ENCODE measurements at regions not wholly inside any gene's neighbourhood (a gene's known extent, or its start where the extent isn't known, plus 50 kb on each side); places are given as distances from the start of the nearest gene placed in this dataset.

DNA sequence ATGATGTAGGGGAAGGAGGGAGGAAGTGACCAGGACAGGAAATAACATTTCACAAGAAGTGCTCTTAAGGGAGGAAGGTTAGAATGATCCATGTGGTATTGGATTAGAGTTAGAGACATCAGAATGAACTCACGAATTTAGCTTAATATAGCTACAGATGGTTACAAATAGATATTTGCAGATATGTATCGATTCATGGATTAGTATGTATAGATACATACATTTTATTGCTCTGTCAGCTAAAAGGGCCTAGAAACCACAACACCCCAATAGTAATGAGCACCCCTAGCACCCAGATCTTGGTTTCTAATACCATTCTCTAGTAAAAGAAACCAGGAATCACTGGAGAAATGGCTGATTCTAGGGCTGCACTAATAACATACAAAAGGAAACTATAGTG is 59.6 kb upstream of the LTBP1 start:
- ChIA-PET CTCF (no interaction called here), POLR2A (no interaction called here)
- TF ChIP-seq, protein P1, sequence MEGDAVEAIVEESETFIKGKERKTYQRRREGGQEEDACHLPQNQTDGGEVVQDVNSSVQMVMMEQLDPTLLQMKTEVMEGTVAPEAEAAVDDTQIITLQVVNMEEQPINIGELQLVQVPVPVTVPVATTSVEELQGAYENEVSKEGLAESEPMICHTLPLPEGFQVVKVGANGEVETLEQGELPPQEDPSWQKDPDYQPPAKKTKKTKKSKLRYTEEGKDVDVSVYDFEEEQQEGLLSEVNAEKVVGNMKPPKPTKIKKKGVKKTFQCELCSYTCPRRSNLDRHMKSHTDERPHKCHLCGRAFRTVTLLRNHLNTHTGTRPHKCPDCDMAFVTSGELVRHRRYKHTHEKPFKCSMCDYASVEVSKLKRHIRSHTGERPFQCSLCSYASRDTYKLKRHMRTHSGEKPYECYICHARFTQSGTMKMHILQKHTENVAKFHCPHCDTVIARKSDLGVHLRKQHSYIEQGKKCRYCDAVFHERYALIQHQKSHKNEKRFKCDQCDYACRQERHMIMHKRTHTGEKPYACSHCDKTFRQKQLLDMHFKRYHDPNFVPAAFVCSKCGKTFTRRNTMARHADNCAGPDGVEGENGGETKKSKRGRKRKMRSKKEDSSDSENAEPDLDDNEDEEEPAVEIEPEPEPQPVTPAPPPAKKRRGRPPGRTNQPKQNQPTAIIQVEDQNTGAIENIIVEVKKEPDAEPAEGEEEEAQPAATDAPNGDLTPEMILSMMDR (IDR thresholded peaks at IDR 0.05), result no peak
- Mint-ChIP-seq H3K27ac (no peak overlapping the region), H3K4me1 (ENCODE audit: low read depth) (no peaks in the 10 kb centered on the region), H3K9me3 (no peaks in the 10 kb centered on the region), H3K4me3 (no peak overlapping the region), H3K27me3 (peaks cover 4% of the 10 kb centered on the region), H3K36me3 (ENCODE audit: low read depth) (no peaks in the 10 kb centered on the region)
- no peaks in the 10 kb centered on the region for H3K4me1 ChIP-seq (ENCODE audit: insufficient read depth, low read length)
- ATAC-seq (ENCODE audit: poor library complexity), result no peak
- H3K36me3 ChIP-seq (ENCODE audit: insufficient read depth, low read length), result no peaks in the 10 kb centered on the region
- DNase-seq, result no peak
- H3K27me3 ChIP-seq (ENCODE audit: control insufficient read depth in 1 of 2, insufficient read depth in 2 of 2, low read length in 2 of 2), result no peaks in the 10 kb centered on the region
- intact Hi-C loops (cut with DNase I, micrococcal nuclease), result no loop called here
- H3K27ac ChIP-seq (ENCODE audit: low read depth in 1 of 2, low read length in 2 of 2), result no peak overlapping the region
- H3K9me3 ChIP-seq (ENCODE audit: control insufficient read depth in 1 of 2, insufficient read depth in 1 of 2, low read length in 2 of 2), result peaks cover 0 to 14% of the 10 kb centered on the region in 2 experiments
- H3K4me3 ChIP-seq (ENCODE audit: low read length), result no peak overlapping the region

DNA sequence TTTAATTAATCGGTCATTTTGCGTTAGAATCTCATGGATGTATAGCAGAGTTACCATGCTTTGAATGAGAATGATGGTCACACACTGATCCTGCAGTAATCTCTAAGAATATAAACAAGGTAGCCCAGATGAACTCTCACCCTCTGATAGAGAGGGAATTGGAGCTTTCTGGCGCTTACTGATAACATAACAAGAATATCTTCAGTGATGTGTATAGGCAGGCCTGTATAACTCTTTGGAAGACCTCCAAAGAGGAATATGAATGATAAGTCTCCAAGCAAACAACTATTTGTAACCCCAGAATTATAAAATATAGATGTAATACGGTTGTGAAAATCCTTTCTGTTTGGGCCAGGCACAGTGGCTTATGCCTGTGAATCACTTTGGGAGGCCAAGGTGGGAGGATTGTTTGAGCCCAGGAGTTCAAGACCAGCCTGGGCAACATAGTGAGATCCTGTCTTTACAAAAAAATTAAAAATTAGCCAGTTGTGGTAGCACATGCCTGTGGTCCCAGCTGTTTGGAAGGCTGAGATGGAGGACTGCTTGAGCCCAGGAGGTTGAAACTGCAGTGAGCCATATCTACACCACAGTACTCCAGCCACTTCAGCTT is 52.5 kb upstream of the LTBP1 start:
- TF ChIP-seq, protein P1 (IDR thresholded peaks at IDR 0.05), result no peak
- H3K36me3 ChIP-seq (ENCODE audit: insufficient read depth, low read length), result no peaks in the 10 kb centered on the region
- ATAC-seq (ENCODE audit: poor library complexity) (no peak), DNase-seq (no peak)
- intact Hi-C loops (cut with DNase I, micrococcal nuclease), result no loop called here
- no peaks in the 10 kb centered on the region for H3K9me3 Mint-ChIP-seq
- ChIA-PET POLR2A (no interaction called here), CTCF (no interaction called here)
- no peaks in the 10 kb centered on the region for H3K4me1 Mint-ChIP-seq (ENCODE audit: low read depth)
- H3K36me3 Mint-ChIP-seq (ENCODE audit: low read depth), result no peaks in the 10 kb centered on the region
- no peaks in the 10 kb centered on the region for H3K9me3 ChIP-seq (ENCODE audit: control insufficient read depth in 1 of 2, insufficient read depth in 1 of 2, low read length in 2 of 2)
- no peak overlapping the region for H3K27ac Mint-ChIP-seq
- no peaks in the 10 kb centered on the region for H3K4me1 ChIP-seq (ENCODE audit: insufficient read depth, low read length)
- H3K27ac ChIP-seq (ENCODE audit: low read depth in 1 of 2, low read length in 2 of 2), result no peak overlapping the region
- H3K27me3 Mint-ChIP-seq, result peaks cover 17% of the 10 kb centered on the region
- no peak overlapping the region for H3K4me3 Mint-ChIP-seq
- H3K4me3 ChIP-seq (ENCODE audit: low read length), result no peak overlapping the region
- H3K27me3 ChIP-seq (ENCODE audit: control insufficient read depth in 1 of 2, insufficient read depth in 2 of 2, low read length in 2 of 2), result peaks cover 0 to 4% of the 10 kb centered on the region in 2 experiments

DNA sequence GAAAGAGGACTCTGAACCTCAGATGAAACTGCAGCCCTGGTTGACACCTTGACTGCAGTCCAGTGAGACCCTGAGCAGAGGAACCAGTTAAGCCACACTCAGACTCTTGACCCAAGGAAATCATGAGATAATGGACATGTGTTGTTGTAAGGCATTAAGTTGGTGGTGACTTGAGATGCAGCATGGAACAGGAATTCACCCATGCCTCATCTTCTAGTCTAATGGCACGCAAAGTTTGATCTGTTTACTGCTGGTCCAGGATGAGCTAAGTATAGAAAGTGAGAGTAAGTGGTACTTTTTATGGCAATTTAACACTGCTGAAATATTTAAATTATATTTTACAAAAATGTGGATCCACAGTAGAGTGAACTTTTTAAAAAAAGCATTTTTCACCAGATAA is 51.3 kb upstream of the LTBP1 start:
- Mint-ChIP-seq H3K4me3 (no peak overlapping the region), H3K4me1 (ENCODE audit: low read depth) (no peaks in the 10 kb centered on the region), H3K36me3 (ENCODE audit: low read depth) (no peaks in the 10 kb centered on the region), H3K9me3 (no peaks in the 10 kb centered on the region), H3K27ac (no peak overlapping the region), H3K27me3 (peaks cover 19% of the 10 kb centered on the region)
- Histone ChIP-seq H3K36me3 (ENCODE audit: insufficient read depth, low read length) (no peaks in the 10 kb centered on the region), H3K4me3 (ENCODE audit: low read length) (no peak overlapping the region), H3K4me1 (ENCODE audit: insufficient read depth, low read length) (no peaks in the 10 kb centered on the region), H3K9me3 (ENCODE audit: control insufficient read depth in 1 of 2, insufficient read depth in 1 of 2, low read length in 2 of 2) (no peaks in the 10 kb centered on the region), H3K27ac (ENCODE audit: low read depth in 1 of 2, low read length in 2 of 2) (no peak overlapping the region), H3K27me3 (ENCODE audit: control insufficient read depth in 1 of 2, insufficient read depth in 2 of 2, low read length in 2 of 2) (peaks cover 3 to 4% of the 10 kb centered on the region in 2 experiments)
- POLR2A ChIA-PET, result no interaction called here
- CTCF ChIA-PET, result no interaction called here
- no peak for DNase-seq
- TF ChIP-seq, protein P1 (IDR thresholded peaks at IDR 0.05), result no peak
- intact Hi-C loops (cut with DNase I, micrococcal nuclease), result no loop called here
- no peak for ATAC-seq (ENCODE audit: poor library complexity)
